ENCODE measurements at regions not wholly inside any gene's neighbourhood (a gene's known extent, or its start where the extent isn't known, plus 50 kb on each side); places are given as distances from the start of the nearest gene placed in this dataset.

DNA sequence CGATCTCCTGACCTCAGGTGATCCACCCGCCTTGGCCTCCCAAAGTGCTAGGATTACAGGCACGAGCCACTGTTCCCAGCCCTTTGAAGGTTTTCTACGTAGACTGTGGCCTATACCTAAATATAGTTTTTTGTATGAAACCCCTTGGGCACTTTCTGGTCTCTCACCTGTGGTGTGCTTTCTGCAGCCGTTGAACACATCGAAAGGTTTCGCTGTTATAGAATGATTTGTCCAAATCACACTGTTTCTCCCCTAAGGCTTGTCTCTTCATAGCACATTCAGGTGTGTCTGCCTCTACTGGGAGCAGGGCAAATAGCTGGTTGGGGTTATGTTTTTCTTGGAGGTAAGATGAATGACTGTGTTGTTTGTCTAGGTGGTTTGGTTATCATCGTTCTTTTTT, 597.9 kb downstream of the RNF144B start:
- no peak for TF ChIP-seq EZH2 (IDR thresholded peaks at IDR 0.05; ENCODE audit: borderline replicate concordance, low read length)
- TF ChIP-seq, protein P1, sequence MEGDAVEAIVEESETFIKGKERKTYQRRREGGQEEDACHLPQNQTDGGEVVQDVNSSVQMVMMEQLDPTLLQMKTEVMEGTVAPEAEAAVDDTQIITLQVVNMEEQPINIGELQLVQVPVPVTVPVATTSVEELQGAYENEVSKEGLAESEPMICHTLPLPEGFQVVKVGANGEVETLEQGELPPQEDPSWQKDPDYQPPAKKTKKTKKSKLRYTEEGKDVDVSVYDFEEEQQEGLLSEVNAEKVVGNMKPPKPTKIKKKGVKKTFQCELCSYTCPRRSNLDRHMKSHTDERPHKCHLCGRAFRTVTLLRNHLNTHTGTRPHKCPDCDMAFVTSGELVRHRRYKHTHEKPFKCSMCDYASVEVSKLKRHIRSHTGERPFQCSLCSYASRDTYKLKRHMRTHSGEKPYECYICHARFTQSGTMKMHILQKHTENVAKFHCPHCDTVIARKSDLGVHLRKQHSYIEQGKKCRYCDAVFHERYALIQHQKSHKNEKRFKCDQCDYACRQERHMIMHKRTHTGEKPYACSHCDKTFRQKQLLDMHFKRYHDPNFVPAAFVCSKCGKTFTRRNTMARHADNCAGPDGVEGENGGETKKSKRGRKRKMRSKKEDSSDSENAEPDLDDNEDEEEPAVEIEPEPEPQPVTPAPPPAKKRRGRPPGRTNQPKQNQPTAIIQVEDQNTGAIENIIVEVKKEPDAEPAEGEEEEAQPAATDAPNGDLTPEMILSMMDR (IDR thresholded peaks at IDR 0.05; ENCODE audit: low read length) = no peak

All from OCI-LY1 (cell line).